DOHH2 (cell line): ENCODE measurements at regions not wholly inside any gene's neighbourhood (a gene's known extent, or its start where the extent isn't known, plus 50 kb on each side); places are given as distances from the start of the nearest gene placed in this dataset.

Source experiments
- CTCF ChIP-seq: fragments of 200-600 bp; sonication (generic); IDR thresholded peaks from one replicate; pipeline ENCODE4 v1.5.1; 2014; ENCODE audit warnings: antibody characterized with exemption, mild to moderate bottlenecking, low read depth, low read length; ENCODE audit not compliant: poor library complexity, severe bottlenecking
- EZH2phosphoT487 ChIP-seq: fragments of 200-600 bp; sonication (generic); IDR thresholded peaks from 2 replicates; pipeline ENCODE4 v1.6.1; 2017; ENCODE audit warnings: borderline replicate concordance, mild to moderate bottlenecking, antibody characterized with exemption, low read length, moderate library complexity, mixed read lengths

DNA sequence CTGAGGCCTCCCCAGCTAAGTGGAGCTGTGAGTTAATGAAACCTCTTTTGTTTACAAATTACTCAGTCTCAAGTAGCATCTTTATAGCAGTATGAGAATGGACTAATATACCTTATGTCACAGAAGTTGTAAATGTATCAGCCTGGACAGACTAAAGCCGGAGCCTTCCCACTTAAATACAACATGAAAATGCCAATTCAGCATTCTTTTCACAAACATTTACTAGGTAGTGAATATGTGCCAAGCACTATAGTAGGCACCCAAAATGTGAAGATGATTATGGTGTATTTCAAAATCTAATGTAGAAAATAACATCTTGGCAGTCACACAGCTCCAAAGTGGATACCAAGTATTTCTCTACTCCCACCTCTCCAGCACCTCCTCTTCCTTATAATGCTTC, 693.0 kb downstream of the KCNJ2 start:
- no peak for TF ChIP-seq CTCF
- TF ChIP-seq EZH2phosphoT487: no peak
